Nephron progenitor cell (in vitro differentiated cells): ENCODE measurements at regions not wholly inside any gene's neighbourhood (a gene's known extent, or its start where the extent isn't known, plus 50 kb on each side); places are given as distances from the start of the nearest gene placed in this dataset.

Source experiments
- DNase-seq: peaks from one replicate; pipeline ENCODE4 v3.0.0; 2021
- H3K27ac Mint-ChIP-seq: 2 replicates; pipeline ENCODE4 v1.8.0; 2021; ENCODE audit warnings: mild to moderate bottlenecking, moderate library complexity, mixed read lengths
- H3K27me3 Mint-ChIP-seq: 2 replicates; pipeline ENCODE4 v1.8.0; 2021; ENCODE audit warnings: mild to moderate bottlenecking, low read depth, mixed read lengths; ENCODE audit not compliant: poor library complexity
- H3K36me3 Mint-ChIP-seq: 2 replicates; pipeline ENCODE4 v1.8.0; 2021; ENCODE audit warnings: low read depth, mixed read lengths
- H3K4me1 Mint-ChIP-seq: 2 replicates; pipeline ENCODE4 v1.8.0; 2021; ENCODE audit warnings: mixed read lengths
- H3K4me3 Mint-ChIP-seq: 2 replicates; pipeline ENCODE4 v1.8.0; 2021; ENCODE audit warnings: mild to moderate bottlenecking, moderate library complexity, mixed read lengths
- H3K9me3 Mint-ChIP-seq: 2 replicates; pipeline ENCODE4 v1.8.0; 2021; ENCODE audit warnings: mild to moderate bottlenecking, moderate library complexity, mixed read lengths
- TF ChIP-seq, protein P1 (sequence below): fragments of 200-600 bp; sonication (generic); IDR thresholded peaks from 2 replicates; pipeline ENCODE4 v1.5.0; 2021; ENCODE audit warnings: antibody characterized with exemption

GRCh38 chr9:79012561-79012960 is 559.2 kb upstream of the TLE4 start:
- Mint-ChIP-seq H3K4me1 (no peaks in the 10 kb centered on the region), H3K27ac (no peak overlapping the region), H3K4me3 (no peak overlapping the region), H3K36me3 (no peaks in the 10 kb centered on the region), H3K9me3 (peaks cover 4% of the 10 kb centered on the region), H3K27me3 (no peaks in the 10 kb centered on the region)
- TF ChIP-seq, protein P1, sequence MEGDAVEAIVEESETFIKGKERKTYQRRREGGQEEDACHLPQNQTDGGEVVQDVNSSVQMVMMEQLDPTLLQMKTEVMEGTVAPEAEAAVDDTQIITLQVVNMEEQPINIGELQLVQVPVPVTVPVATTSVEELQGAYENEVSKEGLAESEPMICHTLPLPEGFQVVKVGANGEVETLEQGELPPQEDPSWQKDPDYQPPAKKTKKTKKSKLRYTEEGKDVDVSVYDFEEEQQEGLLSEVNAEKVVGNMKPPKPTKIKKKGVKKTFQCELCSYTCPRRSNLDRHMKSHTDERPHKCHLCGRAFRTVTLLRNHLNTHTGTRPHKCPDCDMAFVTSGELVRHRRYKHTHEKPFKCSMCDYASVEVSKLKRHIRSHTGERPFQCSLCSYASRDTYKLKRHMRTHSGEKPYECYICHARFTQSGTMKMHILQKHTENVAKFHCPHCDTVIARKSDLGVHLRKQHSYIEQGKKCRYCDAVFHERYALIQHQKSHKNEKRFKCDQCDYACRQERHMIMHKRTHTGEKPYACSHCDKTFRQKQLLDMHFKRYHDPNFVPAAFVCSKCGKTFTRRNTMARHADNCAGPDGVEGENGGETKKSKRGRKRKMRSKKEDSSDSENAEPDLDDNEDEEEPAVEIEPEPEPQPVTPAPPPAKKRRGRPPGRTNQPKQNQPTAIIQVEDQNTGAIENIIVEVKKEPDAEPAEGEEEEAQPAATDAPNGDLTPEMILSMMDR, result no peak
- DNase-seq, result no peak

DNA sequence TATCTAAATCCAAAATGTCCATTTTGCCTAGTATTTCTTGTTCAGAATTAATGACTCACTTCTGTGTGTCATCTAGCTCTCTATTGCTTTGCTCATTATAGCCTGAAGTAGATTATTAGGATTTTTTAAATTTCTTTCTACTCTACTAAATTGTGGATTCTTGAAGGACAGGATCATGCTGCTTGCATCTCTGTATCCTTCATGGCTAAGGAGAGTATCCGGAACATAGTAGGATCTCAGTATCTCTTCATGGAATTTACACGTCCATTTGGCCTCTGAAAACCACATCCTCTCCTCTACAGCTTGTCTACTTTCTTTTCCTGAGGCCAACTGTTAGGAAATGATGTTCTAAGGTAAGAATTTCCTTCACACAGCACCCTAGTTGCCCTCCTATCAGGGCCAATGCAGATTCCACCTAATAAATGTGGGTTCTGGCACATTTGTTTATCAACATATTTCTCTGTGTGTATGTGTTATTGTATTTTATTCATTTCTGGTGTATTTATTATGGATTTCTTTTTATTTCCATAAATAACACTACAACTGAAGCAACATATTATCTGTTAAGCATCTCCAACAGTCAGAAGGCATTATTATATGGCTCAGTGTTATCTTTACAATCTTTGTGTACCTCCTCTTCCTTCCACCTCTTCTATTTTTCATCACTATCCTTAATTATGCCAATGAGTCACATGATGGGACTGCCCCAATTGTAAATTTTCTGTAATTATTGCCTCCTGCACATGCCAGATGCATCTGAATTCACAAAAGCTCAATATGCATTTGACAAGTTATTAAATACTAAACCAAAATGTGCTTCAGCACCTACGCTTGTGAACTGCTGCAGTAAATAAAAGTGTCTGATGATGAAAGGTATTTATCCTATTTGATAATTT is 557.8 kb upstream of the TLE4 start:
- Mint-ChIP-seq H3K4me3 (no peak overlapping the region), H3K27me3 (no peaks in the 10 kb centered on the region), H3K9me3 (peaks cover 4% of the 10 kb centered on the region), H3K4me1 (no peaks in the 10 kb centered on the region), H3K36me3 (no peaks in the 10 kb centered on the region), H3K27ac (no peak overlapping the region)
- no peak for DNase-seq
- TF ChIP-seq, protein P1, result no peak

- TF ChIP-seq, protein P1, result no peak
- no peak for DNase-seq
- no peaks in the 10 kb centered on the region for H3K27me3 Mint-ChIP-seq
- no peak overlapping the region for H3K4me3 Mint-ChIP-seq
- H3K9me3 Mint-ChIP-seq, result no peaks in the 10 kb centered on the region
- H3K36me3 Mint-ChIP-seq, result no peaks in the 10 kb centered on the region
- peak overlapping the region; percentile 3 for H3K27ac Mint-ChIP-seq
- H3K4me1 Mint-ChIP-seq, result no peaks in the 10 kb centered on the region
Observed at GRCh38 chr9:79014929-79015699, 556.7 kb upstream of the TLE4 start.

GRCh38 chr9:79015951-79016350 is 555.8 kb upstream of the TLE4 start:
- Mint-ChIP-seq H3K4me3 (no peak overlapping the region), H3K9me3 (no peaks in the 10 kb centered on the region), H3K27ac (no peak overlapping the region), H3K27me3 (no peaks in the 10 kb centered on the region), H3K4me1 (no peaks in the 10 kb centered on the region), H3K36me3 (no peaks in the 10 kb centered on the region)
- no peak for DNase-seq
- TF ChIP-seq, protein P1, result no peak

DNA sequence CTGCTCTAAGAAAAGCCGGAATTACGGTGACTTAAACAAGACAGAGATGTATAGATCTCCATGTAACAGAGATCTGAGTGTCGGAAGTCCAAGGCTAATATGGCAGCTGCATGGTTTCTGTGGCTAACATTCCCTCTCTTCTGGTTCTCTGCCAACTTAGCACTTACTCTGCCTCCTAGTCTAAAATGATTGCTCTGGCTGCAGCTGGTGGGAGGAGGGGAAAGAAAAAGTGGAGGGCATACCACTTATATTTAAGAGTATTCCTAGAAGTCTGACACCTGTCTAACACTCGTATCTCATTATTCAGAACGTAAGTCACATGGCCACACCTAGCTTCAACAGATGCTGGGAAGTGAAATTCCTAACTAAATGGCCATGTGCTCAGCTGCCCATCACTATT is 551.5 kb upstream of the TLE4 start:
- TF ChIP-seq, protein P1, result no peak
- no peaks in the 10 kb centered on the region for H3K4me1 Mint-ChIP-seq
- H3K4me3 Mint-ChIP-seq, result no peak overlapping the region
- peaks cover 5% of the 10 kb centered on the region for H3K9me3 Mint-ChIP-seq
- no peak overlapping the region for H3K27ac Mint-ChIP-seq
- no peaks in the 10 kb centered on the region for H3K36me3 Mint-ChIP-seq
- no peak for DNase-seq
- no peaks in the 10 kb centered on the region for H3K27me3 Mint-ChIP-seq
